SK-N-SH treated with all-trans-retinoic acid at 6 μM for 48 hours (cell line): ENCODE measurements at regions not wholly inside any gene's neighbourhood (a gene's known extent, or its start where the extent isn't known, plus 50 kb on each side); places are given as distances from the start of the nearest gene placed in this dataset.

Experiments used
- BACH2 ChIP-seq: fragments of 250-450 bp; sonication (Bioruptor Pico); IDR thresholded peaks from 2 replicates; pipeline ENCODE4 v1.9.0; 2021; ENCODE audit warnings: mild to moderate bottlenecking, borderline replicate concordance
- OSR1 ChIP-seq: fragments of 250-450 bp; sonication (Bioruptor Pico); IDR thresholded peaks from 2 replicates; pipeline ENCODE4 v1.8.0; 2022; ENCODE audit warnings: moderate library complexity, mild to moderate bottlenecking, inconsistent platforms
- PPARA ChIP-seq: fragments of 250-450 bp; sonication (Bioruptor Pico); IDR thresholded peaks from 2 replicates; pipeline ENCODE4 v1.5.0; 2020; ENCODE audit warnings: mild to moderate bottlenecking, borderline replicate concordance
- TCF4 ChIP-seq: fragments of 250-450 bp; sonication (Bioruptor Pico); IDR thresholded peaks from 2 replicates; pipeline ENCODE4 v1.8.0; 2021; ENCODE audit warnings: mild to moderate bottlenecking, moderate library complexity, borderline replicate concordance
- ZC3H10 ChIP-seq: fragments of 250-450 bp; sonication (Bioruptor Pico); IDR thresholded peaks from 2 replicates; pipeline ENCODE4 v1.5.1; 2021; ENCODE audit warnings: mild to moderate bottlenecking, moderate library complexity
- ZFP3 ChIP-seq: fragments of 250-450 bp; sonication (Bioruptor Pico); IDR thresholded peaks from 2 replicates; pipeline ENCODE4 v1.5.0; 2020; ENCODE audit warnings: mild to moderate bottlenecking, moderate library complexity
- ZFP30 ChIP-seq: fragments of 450-650 bp; formaldehyde crosslinking; IDR thresholded peaks from 2 replicates; pipeline ENCODE4 v1.5.0; 2022; ENCODE audit warnings: mild to moderate bottlenecking, moderate library complexity
- TF ChIP-seq, protein P1 (sequence below): fragments of 250-450 bp; sonication (Bioruptor Pico); IDR thresholded peaks from 2 replicates; pipeline ENCODE4 v1.5.0; 2020; ENCODE audit warnings: mild to moderate bottlenecking, moderate library complexity
- TF ChIP-seq, protein P2 (sequence below): fragments of 250-450 bp; sonication (Bioruptor Pico); IDR thresholded peaks from 2 replicates; pipeline ENCODE4 v1.5.1; 2020; ENCODE audit warnings: low read depth, mild to moderate bottlenecking, moderate library complexity
- TF ChIP-seq, protein P3 (sequence below): fragments of 250-450 bp; sonication (Bioruptor Pico); IDR thresholded peaks from 2 replicates; pipeline ENCODE4 v1.8.0; 2020; ENCODE audit warnings: mild to moderate bottlenecking, moderate library complexity, borderline replicate concordance
- TF ChIP-seq, protein P4 (sequence below): fragments of 250-450 bp; sonication (Bioruptor Pico); IDR thresholded peaks from 2 replicates; pipeline ENCODE4 v1.5.1; 2021; ENCODE audit warnings: mild to moderate bottlenecking, moderate library complexity

DNA sequence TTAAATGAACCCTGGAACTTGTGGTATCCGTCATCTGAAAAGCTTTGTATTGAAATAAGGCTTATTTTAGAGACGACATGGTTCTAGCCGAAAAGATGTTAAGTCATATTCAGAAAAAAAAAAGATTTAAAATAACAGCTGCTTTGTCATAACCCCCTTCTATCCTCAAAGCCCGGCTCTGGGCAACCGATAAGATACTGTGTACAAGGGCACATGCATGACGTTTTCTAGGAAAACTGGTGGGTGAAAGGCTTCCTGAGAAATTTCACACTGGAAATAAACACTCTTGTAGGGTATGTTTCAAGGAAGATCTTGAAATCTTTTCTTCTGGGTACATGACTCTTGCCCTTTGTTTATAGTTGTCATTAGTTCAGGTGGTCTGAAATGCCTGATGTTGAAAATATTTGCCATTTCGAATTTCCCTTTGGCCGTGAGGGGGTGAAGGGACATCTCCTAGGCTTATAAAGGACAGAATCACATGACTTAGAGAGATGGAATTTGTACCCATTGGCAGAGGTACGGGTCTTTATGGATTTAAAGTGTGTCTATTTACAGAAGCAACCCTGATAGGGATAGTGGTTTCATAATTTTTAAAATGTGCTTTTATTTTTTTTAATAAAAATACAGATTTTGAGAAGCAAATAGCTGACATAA lies 232.5 kb downstream of the PTEN start:
- TF ChIP-seq BACH2 (no peak), ZFP30 (CRISPR knock-in tag) (no peak), ZFP3 (CRISPR knock-in tag) (no peak), OSR1 (no peak), PPARA (CRISPR knock-in tag) (no peak), TCF4 (CRISPR knock-in tag) (no peak), ZC3H10 (CRISPR knock-in tag) (no peak)
- TF ChIP-seq, protein P1, sequence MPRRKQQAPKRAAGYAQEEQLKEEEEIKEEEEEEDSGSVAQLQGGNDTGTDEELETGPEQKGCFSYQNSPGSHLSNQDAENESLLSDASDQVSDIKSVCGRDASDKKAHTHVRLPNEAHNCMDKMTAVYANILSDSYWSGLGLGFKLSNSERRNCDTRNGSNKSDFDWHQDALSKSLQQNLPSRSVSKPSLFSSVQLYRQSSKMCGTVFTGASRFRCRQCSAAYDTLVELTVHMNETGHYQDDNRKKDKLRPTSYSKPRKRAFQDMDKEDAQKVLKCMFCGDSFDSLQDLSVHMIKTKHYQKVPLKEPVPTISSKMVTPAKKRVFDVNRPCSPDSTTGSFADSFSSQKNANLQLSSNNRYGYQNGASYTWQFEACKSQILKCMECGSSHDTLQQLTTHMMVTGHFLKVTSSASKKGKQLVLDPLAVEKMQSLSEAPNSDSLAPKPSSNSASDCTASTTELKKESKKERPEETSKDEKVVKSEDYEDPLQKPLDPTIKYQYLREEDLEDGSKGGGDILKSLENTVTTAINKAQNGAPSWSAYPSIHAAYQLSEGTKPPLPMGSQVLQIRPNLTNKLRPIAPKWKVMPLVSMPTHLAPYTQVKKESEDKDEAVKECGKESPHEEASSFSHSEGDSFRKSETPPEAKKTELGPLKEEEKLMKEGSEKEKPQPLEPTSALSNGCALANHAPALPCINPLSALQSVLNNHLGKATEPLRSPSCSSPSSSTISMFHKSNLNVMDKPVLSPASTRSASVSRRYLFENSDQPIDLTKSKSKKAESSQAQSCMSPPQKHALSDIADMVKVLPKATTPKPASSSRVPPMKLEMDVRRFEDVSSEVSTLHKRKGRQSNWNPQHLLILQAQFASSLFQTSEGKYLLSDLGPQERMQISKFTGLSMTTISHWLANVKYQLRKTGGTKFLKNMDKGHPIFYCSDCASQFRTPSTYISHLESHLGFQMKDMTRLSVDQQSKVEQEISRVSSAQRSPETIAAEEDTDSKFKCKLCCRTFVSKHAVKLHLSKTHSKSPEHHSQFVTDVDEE: no peak
- TF ChIP-seq, protein P2, sequence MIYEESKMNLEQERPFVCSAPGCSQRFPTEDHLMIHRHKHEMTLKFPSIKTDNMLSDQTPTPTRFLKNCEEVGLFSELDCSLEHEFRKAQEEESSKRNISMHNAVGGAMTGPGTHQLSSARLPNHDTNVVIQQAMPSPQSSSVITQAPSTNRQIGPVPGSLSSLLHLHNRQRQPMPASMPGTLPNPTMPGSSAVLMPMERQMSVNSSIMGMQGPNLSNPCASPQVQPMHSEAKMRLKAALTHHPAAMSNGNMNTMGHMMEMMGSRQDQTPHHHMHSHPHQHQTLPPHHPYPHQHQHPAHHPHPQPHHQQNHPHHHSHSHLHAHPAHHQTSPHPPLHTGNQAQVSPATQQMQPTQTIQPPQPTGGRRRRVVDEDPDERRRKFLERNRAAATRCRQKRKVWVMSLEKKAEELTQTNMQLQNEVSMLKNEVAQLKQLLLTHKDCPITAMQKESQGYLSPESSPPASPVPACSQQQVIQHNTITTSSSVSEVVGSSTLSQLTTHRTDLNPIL (CRISPR knock-in tag): no peak
- TF ChIP-seq, protein P3, sequence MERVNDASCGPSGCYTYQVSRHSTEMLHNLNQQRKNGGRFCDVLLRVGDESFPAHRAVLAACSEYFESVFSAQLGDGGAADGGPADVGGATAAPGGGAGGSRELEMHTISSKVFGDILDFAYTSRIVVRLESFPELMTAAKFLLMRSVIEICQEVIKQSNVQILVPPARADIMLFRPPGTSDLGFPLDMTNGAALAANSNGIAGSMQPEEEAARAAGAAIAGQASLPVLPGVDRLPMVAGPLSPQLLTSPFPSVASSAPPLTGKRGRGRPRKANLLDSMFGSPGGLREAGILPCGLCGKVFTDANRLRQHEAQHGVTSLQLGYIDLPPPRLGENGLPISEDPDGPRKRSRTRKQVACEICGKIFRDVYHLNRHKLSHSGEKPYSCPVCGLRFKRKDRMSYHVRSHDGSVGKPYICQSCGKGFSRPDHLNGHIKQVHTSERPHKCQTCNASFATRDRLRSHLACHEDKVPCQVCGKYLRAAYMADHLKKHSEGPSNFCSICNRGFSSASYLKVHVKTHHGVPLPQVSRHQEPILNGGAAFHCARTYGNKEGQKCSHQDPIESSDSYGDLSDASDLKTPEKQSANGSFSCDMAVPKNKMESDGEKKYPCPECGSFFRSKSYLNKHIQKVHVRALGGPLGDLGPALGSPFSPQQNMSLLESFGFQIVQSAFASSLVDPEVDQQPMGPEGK: no peak
- TF ChIP-seq, protein P4, sequence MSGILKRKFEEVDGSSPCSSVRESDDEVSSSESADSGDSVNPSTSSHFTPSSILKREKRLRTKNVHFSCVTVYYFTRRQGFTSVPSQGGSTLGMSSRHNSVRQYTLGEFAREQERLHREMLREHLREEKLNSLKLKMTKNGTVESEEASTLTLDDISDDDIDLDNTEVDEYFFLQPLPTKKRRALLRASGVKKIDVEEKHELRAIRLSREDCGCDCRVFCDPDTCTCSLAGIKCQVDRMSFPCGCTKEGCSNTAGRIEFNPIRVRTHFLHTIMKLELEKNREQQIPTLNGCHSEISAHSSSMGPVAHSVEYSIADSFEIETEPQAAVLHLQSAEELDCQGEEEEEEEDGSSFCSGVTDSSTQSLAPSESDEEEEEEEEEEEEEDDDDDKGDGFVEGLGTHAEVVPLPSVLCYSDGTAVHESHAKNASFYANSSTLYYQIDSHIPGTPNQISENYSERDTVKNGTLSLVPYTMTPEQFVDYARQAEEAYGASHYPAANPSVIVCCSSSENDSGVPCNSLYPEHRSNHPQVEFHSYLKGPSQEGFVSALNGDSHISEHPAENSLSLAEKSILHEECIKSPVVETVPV: no peak
